Pancreas (tissue), 10 donors: ENCODE measurements at regions not wholly inside any gene's neighbourhood (a gene's known extent, or its start where the extent isn't known, plus 50 kb on each side); places are given as distances from the start of the nearest gene placed in this dataset.

Source experiments
- ATAC-seq, 4 donors: fragments of 200-7000 bp; cut with Tn5 transposase; one replicate each; pipeline versions ENCODE4 v1.8.0 to v1.9.1; 2020; ENCODE audit warnings: mild to moderate bottlenecking in 4 of 4, moderate library complexity in 4 of 4
- DNase-seq, 6 donors: peaks; one replicate each; pipeline ENCODE4 v3.0.0-alpha.2; 2020
- FAIRE-seq: peaks from 2 replicates; lab custom pipeline; 2012; peaks lifted over from hg19 to GRCh38; lab: Jason Lieb, UNC
- H3K27ac ChIP-seq, 4 donors: fragments of 200-600 bp; sonication (generic); 1 replicate in 3 of 4; 2 replicates in 1 of 4; pipeline versions ENCODE4 v1.5.0 to v1.8.0; 2020
- H3K27me3 ChIP-seq, 4 donors: fragments of 200-600 bp; one replicate each; pipeline ENCODE4 v1.8.0; 2021
- H3K36me3 ChIP-seq, 3 donors: fragments of 200-600 bp; sonication (generic) in 1 of 3; one replicate each; pipeline versions ENCODE4 v1.5.0 to v1.8.0; 2020 to 2021
- H3K4me1 ChIP-seq, 3 donors: fragments of 200-600 bp; one replicate each; pipeline ENCODE4 v1.8.0; 2021
- H3K4me3 ChIP-seq, 4 donors: fragments of 200-600 bp; sonication (generic) in 2 of 4; one replicate each; pipeline versions ENCODE4 v1.5.0 to v1.8.0; 2020 to 2021
- H3K9me3 ChIP-seq, 4 donors: fragments of 200-600 bp; one replicate each; pipeline ENCODE4 v1.8.0; 2021
- WGBS, 2 donors: extraction: QIAGEN DNeasy Blood & Tissue Kit; methylation state at CpG; one replicate each; pipeline ENCODE4 v1.1.7; 2013; 5-methylcytosine and 5-hydroxymethylcytosine counted together
- intact Hi-C, 3 donors: fragments of 100-400 bp; cut with DNase I; formaldehyde crosslinking; loops; one replicate each; pipeline versions ENCODE4 v1.11.1 to v1.14.2; 2022
- TF ChIP-seq, protein P1 (sequence below), 4 donors: fragments of 200-600 bp; sonication (generic) in 3 of 4; IDR thresholded peaks; one replicate each; pipeline versions ENCODE4 v1.5.0 to v1.8.0; 2021; ENCODE audit warnings: antibody characterized with exemption in 4 of 4
- donor health status: healthy with polysubstance abuse.
- donor health status: DM: no; HTN: no; CAD: no; lungs with moderate emphysema.
- donor health status: DM: no; HTN: no; CAD: no.
- donor health status: control.
- donor health status: control.
- donor health status: Bipolar disorder and iron deficiency.
- donor health status: DM: yes; HTN: yes; CAD: no.
- donor health status: DM: no; HTN: no; CAD: no.
- donor health status: DM: no; HTN: no; CAD: no.
- donor health status: DM: yes; HTN: yes; CAD: no.

DNA sequence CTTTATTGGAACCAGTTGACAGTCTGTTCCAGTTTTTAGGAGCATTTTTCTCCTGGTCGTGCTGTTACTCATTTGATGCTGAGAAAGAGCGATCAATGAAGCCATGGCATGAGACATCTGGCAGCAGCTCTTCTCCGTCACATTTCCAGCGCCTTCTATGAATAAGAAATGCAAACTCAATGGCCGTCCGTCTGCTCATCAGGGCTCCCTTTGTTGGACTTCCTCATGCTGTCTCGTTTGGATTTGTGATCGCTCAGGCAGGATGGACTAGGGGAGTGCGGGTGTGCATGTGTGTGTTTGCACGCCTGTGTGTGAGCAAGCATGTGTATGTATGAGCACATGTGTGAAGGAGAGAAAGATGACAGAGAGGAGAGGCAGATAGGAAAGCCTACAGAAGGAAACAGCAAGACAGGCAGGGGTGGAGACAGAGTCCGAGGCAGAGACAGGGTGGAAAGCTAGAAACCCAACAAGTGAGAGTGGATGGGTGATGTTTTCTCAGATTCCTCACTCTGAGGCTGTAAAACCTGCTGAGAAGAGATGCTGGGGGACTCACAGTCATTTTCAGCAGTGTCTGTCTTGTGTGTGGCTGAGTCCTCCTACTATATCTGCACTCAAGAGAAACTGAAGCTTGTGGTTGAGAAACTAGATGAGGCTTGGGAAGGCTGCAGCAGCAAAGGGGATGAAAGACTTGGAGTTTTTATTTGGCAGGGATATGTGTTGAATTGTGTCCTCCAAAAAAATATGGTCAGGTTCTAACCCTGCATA, 56.0 kb upstream of the CLMP start:
- Histone ChIP-seq H3K27me3 (no peaks in the 10 kb centered on the region), H3K4me1 (no peaks in the 10 kb centered on the region), H3K27ac (no peak overlapping the region), H3K36me3 (no peaks in the 10 kb centered on the region), H3K9me3 (no peaks in the 10 kb centered on the region), H3K4me3 (no peak overlapping the region)
- 68 to 82% methylated on average over 11 of the region's 11 CpGs for WGBS, 2 donors
- intact Hi-C loops, result no loop called here
- no peak for DNase-seq
- no peak for FAIRE-seq
- ATAC-seq, result no peak
- TF ChIP-seq, protein P1, sequence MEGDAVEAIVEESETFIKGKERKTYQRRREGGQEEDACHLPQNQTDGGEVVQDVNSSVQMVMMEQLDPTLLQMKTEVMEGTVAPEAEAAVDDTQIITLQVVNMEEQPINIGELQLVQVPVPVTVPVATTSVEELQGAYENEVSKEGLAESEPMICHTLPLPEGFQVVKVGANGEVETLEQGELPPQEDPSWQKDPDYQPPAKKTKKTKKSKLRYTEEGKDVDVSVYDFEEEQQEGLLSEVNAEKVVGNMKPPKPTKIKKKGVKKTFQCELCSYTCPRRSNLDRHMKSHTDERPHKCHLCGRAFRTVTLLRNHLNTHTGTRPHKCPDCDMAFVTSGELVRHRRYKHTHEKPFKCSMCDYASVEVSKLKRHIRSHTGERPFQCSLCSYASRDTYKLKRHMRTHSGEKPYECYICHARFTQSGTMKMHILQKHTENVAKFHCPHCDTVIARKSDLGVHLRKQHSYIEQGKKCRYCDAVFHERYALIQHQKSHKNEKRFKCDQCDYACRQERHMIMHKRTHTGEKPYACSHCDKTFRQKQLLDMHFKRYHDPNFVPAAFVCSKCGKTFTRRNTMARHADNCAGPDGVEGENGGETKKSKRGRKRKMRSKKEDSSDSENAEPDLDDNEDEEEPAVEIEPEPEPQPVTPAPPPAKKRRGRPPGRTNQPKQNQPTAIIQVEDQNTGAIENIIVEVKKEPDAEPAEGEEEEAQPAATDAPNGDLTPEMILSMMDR (IDR thresholded peaks at IDR 0.05), result no peak

DNA sequence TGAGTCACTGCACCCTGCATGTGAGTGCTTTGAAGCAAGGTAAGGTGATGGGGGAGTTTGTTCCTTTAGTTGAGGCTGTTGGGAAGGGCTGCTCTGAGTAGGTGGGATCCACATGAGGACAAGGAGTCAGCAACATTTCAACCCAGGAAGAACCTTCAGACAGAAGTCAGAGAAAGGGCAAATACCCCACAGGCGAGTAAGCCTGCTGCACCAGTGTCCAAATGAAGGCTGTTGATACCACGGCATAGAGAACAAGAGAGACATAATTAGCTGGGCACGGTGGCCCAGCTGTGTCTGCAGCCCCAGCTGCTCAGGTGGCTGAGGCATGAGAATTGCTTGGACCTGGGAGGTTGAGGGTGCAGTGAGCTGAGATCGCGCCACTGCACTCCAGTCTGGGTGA, 54.3 kb upstream of the CLMP start:
- H3K4me3 ChIP-seq, result no peak overlapping the region
- WGBS, 2 donors, result 66 to 77% methylated on average over 5 of the region's 5 CpGs
- DNase-seq (no peak), ATAC-seq (no peak), FAIRE-seq (no peak)
- H3K4me1 ChIP-seq, result no peaks in the 10 kb centered on the region
- no peak overlapping the region for H3K27ac ChIP-seq
- intact Hi-C loops, result loop anchor here in 2 of 3 donors (5.0 kb wide), 2 partner anchors 137 to 147 kb away; no protein-coding TSS in a partner anchor
- H3K9me3 ChIP-seq, result no peaks in the 10 kb centered on the region
- H3K36me3 ChIP-seq, result no peaks in the 10 kb centered on the region
- TF ChIP-seq, protein P1 (IDR thresholded peaks at IDR 0.05), result no peak
- H3K27me3 ChIP-seq, result no peaks in the 10 kb centered on the region

DNA sequence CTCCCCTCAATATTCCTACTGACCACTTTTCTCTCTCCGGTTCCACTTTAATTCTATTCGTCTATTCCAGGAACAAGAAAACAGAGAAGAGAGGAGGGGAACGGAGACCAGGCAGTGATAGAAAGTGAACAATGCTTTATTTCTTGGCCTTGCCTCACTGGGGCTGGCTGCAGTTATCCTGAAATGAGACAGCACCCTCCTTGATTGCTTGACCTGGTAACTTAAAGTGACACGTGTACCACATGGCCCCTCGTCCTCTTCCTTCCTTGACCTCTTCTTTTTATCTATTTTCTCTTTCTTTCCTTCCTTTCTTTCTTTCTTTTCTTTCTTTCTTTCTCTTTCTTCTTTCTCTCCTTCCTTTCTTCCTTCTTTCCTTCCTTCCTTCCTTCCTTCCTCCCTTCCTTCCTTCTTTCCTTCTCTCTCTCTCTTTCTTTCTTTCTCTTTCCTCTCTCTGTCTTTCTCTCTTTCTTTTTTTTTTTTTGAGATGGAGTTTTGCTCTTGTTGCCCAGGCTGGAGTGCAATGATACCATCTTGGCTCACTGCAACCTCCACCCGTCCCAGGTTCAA, 52.8 kb upstream of the CLMP start:
- WGBS, 2 donors, result 19 to 34% methylated on average over 6 of the region's 6 CpGs
- intact Hi-C loops, result loop anchor here in 2 of 3 donors (5.0 kb wide), 2 partner anchors 136 to 146 kb away; no protein-coding TSS in a partner anchor

DNA sequence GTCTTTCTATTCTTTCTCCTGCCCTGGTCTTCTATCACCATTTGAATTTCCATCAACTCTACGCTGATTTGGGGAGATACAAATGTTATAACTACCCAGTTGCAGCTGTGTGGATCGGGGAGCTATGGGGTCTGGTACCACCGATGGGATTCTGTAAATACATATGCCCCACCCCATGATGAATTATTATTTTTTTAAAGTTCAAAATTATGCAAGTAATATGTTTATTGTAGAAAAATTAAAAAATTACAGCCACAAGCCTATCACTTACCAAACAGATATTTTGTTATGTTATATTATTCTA, 52.4 kb upstream of the CLMP start:
- Histone ChIP-seq H3K4me3 (no peak overlapping the region), H3K9me3 (no peaks in the 10 kb centered on the region), H3K27ac (no peak overlapping the region), H3K27me3 (no peaks in the 10 kb centered on the region), H3K36me3 (no peaks in the 10 kb centered on the region), H3K4me1 (no peaks in the 10 kb centered on the region)
- FAIRE-seq, result no peak
- intact Hi-C loops, result loop anchor here in 2 of 3 donors (5.0 kb wide), 2 partner anchors 135 to 145 kb away; no protein-coding TSS in a partner anchor
- no peak for DNase-seq
- TF ChIP-seq, protein P1 (IDR thresholded peaks at IDR 0.05), result no peak
- WGBS, 2 donors, result 44 to 47% methylated on average over 3 of the region's 3 CpGs
- ATAC-seq, result no peak

More for the DNA sequence above, 52.8 kb upstream of the CLMP start:
- H3K4me3 ChIP-seq, result no peak overlapping the region
- H3K9me3 ChIP-seq, result no peaks in the 10 kb centered on the region
- DNase-seq, result no peak
- no peaks in the 10 kb centered on the region for H3K27me3 ChIP-seq
- no peaks in the 10 kb centered on the region for H3K36me3 ChIP-seq
- no peak for ATAC-seq
- no peak for FAIRE-seq
- TF ChIP-seq, protein P1 (IDR thresholded peaks at IDR 0.05), result no peak
- H3K4me1 ChIP-seq, result no peaks in the 10 kb centered on the region
- H3K27ac ChIP-seq, result no peak overlapping the region
